Mesendoderm (in vitro differentiated cells): ENCODE measurements at regions not wholly inside any gene's neighbourhood (a gene's known extent, or its start where the extent isn't known, plus 50 kb on each side); places are given as distances from the start of the nearest gene placed in this dataset.
"Not testable (repeated sequence)": the region's sequence is repeated elsewhere in the genome, so short reads cannot be mapped to it uniquely, and the experiment has no call there.

ENCODE experiments used
- DNase-seq: peaks from one replicate; pipeline ENCODE4 v3.0.0; 2013
- H2AK5ac ChIP-seq: 2 replicates; pipeline ENCODE4 v1.6.1; 2013; ENCODE audit warnings: low read length, inconsistent platforms
- H2BK120ac ChIP-seq: 2 replicates; pipeline ENCODE4 v1.6.1; 2013; ENCODE audit warnings: low read depth, mild to moderate bottlenecking, low read length, moderate library complexity, mixed read lengths
- H2BK15ac ChIP-seq: replicated peaks from 2 replicates; pipeline ENCODE4 v1.6.1; 2013; ENCODE audit warnings: low read depth, mild to moderate bottlenecking, moderate library complexity
- H2BK5ac ChIP-seq: 2 replicates; pipeline ENCODE4 v1.6.1; 2013; ENCODE audit warnings: low read length, inconsistent platforms
- H3K18ac ChIP-seq: 2 replicates; pipeline ENCODE4 v1.6.1; 2013; ENCODE audit warnings: mild to moderate bottlenecking, low read length, mixed read lengths
- H3K23ac ChIP-seq: one replicate; pipeline ENCODE4 v1.6.1; 2013; ENCODE audit warnings: low read length
- H3K27ac ChIP-seq: 2 replicates; pipeline ENCODE4 v1.5.1; 2013; ENCODE audit warnings: low read depth, mild to moderate bottlenecking, inconsistent platforms, low read length, moderate library complexity
- H3K27me3 ChIP-seq: 2 replicates; pipeline ENCODE4 v1.6.1; 2013; ENCODE audit warnings: low read length, control low read depth, mild to moderate bottlenecking, inconsistent platforms; ENCODE audit not compliant: insufficient read depth, poor library complexity
- H3K36me3 ChIP-seq: 2 replicates; pipeline ENCODE4 v1.6.1; 2013; ENCODE audit warnings: low read length, inconsistent platforms; ENCODE audit not compliant: control insufficient read depth, insufficient read depth
- H3K4ac ChIP-seq: one replicate; pipeline ENCODE4 v1.6.1; 2013; ENCODE audit warnings: low read depth, mild to moderate bottlenecking, low read length, moderate library complexity
- H3K4me1 ChIP-seq: 2 replicates; pipeline ENCODE4 v1.6.1; 2013; ENCODE audit warnings: low read depth, low read length, inconsistent platforms; ENCODE audit not compliant: control insufficient read depth
- H3K4me2 ChIP-seq: 2 replicates; pipeline ENCODE4 v1.6.1; 2013; ENCODE audit warnings: low read length
- H3K4me3 ChIP-seq: 2 replicates; pipeline ENCODE4 v1.5.1; 2013; ENCODE audit warnings: mild to moderate bottlenecking, low read length
- H3K56ac ChIP-seq: one replicate; pipeline ENCODE4 v1.6.1; 2013; ENCODE audit warnings: low read length
- H3K79me1 ChIP-seq: 2 replicates; pipeline ENCODE4 v1.6.1; 2013; ENCODE audit warnings: low read length, inconsistent platforms
- H3K79me2 ChIP-seq: 2 replicates; pipeline ENCODE4 v1.6.1; 2013; ENCODE audit warnings: mild to moderate bottlenecking, low read length; ENCODE audit not compliant: control insufficient read depth, insufficient read depth
- H3K9ac ChIP-seq: 2 replicates; pipeline ENCODE4 v1.6.1; 2013; ENCODE audit warnings: low read length, inconsistent platforms
- H4K5ac ChIP-seq: one replicate; pipeline ENCODE4 v1.6.1; 2013; ENCODE audit warnings: low read length
- H4K8ac ChIP-seq: one replicate; pipeline ENCODE4 v1.6.1; 2013; ENCODE audit warnings: low read depth, mild to moderate bottlenecking, control low read depth, low read length, moderate library complexity
- WGBS: extraction: QIAGEN DNeasy Blood & Tissue Kit; methylation state at CpG from one replicate; pipeline ENCODE4 v1.1.7; 2013; ENCODE audit warnings: low lambda C conversion rate, missing lambda C conversion rate; ENCODE audit not compliant: insufficient coverage; ENCODE audit errors: extremely low coverage; 5-methylcytosine and 5-hydroxymethylcytosine counted together

DNA sequence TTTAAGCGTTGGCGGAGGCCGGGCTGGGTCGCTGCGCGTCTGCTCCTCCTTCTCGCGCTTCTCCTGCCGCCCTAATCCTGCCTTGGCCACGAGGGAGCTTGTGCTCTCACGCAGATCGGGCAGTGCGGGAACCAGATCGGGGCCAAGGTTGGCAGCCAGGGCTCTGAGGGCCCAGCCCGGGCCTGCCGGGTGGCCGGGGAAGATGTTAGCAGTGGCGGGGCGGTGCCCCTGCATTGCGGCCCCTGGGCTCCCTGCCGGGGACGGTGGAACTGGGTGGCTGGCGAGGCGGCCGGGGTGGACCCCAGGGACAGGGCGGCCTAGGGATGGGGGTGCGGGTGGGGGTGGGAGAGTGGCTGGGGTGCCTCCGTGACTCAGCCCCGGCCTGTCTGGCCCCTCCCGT is 297.4 kb downstream of the CACNA1B start:
- not testable (repeated sequence) for H3K4me3 ChIP-seq, H4K5ac ChIP-seq, H3K79me1 ChIP-seq, H4K8ac ChIP-seq, H3K4ac ChIP-seq, H2BK5ac ChIP-seq, H3K18ac ChIP-seq, H3K56ac ChIP-seq, DNase-seq, H2BK15ac ChIP-seq, H3K27ac ChIP-seq, H2AK5ac ChIP-seq, H3K4me2 ChIP-seq, H3K4me1 ChIP-seq, H2BK120ac ChIP-seq, H3K23ac ChIP-seq, H3K9ac ChIP-seq, H3K79me2 ChIP-seq, H3K36me3 ChIP-seq, H3K27me3 ChIP-seq
- no CpG with 5 or more reads among the region's 30 CpGs for WGBS

DNA sequence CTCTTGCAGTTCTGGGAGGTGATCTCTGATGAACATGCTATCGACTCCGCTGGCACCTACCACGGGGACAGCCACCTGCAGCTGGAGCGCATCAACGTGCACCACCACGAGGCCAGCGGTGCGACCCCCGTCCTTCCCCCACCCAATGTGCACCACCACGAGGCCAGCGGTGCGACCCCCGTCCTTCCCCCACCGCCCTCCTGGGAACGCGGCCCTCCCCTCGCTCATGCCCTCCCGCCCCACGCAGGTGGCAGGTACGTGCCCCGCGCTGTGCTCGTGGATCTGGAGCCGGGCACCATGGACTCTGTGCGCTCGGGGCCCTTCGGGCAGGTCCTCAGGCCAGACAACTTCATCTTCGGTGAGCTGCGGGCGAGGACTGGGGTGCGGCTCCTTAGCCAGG is 297.8 kb downstream of the CACNA1B start:
- not testable (repeated sequence) for H2BK5ac ChIP-seq, H2BK120ac ChIP-seq, H3K36me3 ChIP-seq, H4K5ac ChIP-seq, H3K27ac ChIP-seq, H3K18ac ChIP-seq, H3K4me3 ChIP-seq, H3K79me1 ChIP-seq, DNase-seq, H2BK15ac ChIP-seq, H3K27me3 ChIP-seq, H3K56ac ChIP-seq, H4K8ac ChIP-seq, H3K4me2 ChIP-seq, H3K4ac ChIP-seq, H3K23ac ChIP-seq, H3K9ac ChIP-seq, H3K4me1 ChIP-seq, H2AK5ac ChIP-seq, H3K79me2 ChIP-seq
- WGBS = no CpG with 5 or more reads among the region's 31 CpGs

DNA sequence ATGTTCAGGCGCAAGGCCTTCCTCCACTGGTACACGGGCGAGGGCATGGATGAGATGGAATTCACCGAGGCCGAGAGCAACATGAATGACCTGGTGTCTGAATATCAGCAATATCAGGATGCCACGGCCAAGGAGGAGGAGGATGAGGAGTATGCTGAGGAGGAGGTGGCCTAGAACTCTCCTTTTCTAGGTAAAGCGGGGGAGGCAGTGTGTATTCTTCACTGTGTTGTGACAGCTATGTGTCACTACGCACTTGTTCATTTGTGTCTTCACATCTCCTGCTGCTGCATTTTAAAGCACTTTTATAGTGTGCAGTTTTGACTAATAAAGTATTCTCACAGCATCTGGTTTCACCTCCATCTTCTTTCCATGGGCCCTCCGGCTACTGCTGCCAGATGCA is 299.5 kb downstream of the CACNA1B start:
- not testable (repeated sequence) for H3K18ac ChIP-seq, H3K56ac ChIP-seq, H4K8ac ChIP-seq, H2BK15ac ChIP-seq, H2BK5ac ChIP-seq, H3K4me2 ChIP-seq, H3K9ac ChIP-seq, H3K4ac ChIP-seq, DNase-seq, H3K27me3 ChIP-seq, H3K4me1 ChIP-seq, H3K79me1 ChIP-seq, H2BK120ac ChIP-seq, H3K4me3 ChIP-seq, H2AK5ac ChIP-seq, H4K5ac ChIP-seq, H3K36me3 ChIP-seq, H3K27ac ChIP-seq, H3K23ac ChIP-seq, H3K79me2 ChIP-seq
- no CpG with 5 or more reads among the region's 9 CpGs for WGBS

DNA sequence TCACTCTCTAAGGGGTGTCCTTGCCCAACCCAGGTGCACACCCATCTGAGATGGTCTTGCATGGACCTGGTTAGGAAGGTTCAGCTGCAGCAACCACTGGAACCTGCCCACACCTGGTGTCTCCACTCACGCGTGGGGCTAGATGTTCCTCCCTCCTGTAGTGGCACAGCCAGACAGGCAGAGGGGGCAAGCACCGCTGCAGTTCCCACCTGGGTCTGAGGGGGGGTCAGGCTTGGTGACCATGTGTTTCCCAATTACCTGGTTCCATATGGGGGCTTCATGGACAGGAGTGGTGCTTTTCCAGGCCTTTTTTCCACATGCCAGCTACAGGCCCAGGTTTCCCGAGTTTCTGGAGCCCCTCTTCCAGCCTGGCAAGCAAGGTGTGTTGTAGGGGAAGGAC is 301.4 kb downstream of the CACNA1B start:
- WGBS = no CpG with 5 or more reads among the region's 4 CpGs
- H3K4me2 ChIP-seq, H2BK120ac ChIP-seq, H4K5ac ChIP-seq, H3K18ac ChIP-seq, H4K8ac ChIP-seq, H3K4me1 ChIP-seq, H2AK5ac ChIP-seq, H3K79me1 ChIP-seq, H3K4me3 ChIP-seq, H3K27ac ChIP-seq, H3K9ac ChIP-seq, H2BK5ac ChIP-seq, H3K56ac ChIP-seq, H3K27me3 ChIP-seq, H3K4ac ChIP-seq, H3K36me3 ChIP-seq, H3K23ac ChIP-seq, H2BK15ac ChIP-seq, H3K79me2 ChIP-seq: not testable (repeated sequence)
- peak; percentile 5 for DNase-seq

DNA sequence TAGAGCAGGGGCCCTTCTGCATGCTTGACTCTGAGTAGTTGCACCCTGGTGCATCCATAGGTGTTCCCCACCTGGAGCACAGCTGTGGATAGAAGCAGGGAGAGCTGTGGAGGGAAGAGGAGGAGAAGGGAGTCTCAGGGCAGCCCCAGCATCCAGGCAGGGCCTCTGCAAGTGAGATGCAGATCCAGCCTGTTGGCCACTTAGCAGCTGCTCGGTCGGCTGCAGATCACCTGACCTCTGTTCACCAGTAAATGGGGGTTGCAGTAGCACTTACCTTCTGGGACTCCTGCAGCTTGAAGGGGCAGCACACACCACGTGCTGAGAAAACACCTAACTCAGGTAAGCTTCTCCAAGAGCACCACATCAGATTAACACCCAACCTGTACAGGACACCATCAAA is 302.1 kb downstream of the CACNA1B start:
- H3K27me3 ChIP-seq, H3K36me3 ChIP-seq, H3K4me1 ChIP-seq, H3K4me3 ChIP-seq, H3K4me2 ChIP-seq, H2BK120ac ChIP-seq, H2BK15ac ChIP-seq, H3K18ac ChIP-seq, H3K4ac ChIP-seq, H3K27ac ChIP-seq, H3K79me2 ChIP-seq, H3K79me1 ChIP-seq, H4K5ac ChIP-seq, H4K8ac ChIP-seq, H3K23ac ChIP-seq, H2AK5ac ChIP-seq, H2BK5ac ChIP-seq, DNase-seq, H3K56ac ChIP-seq, H3K9ac ChIP-seq: not testable (repeated sequence)
- no CpG with 5 or more reads among the region's 3 CpGs for WGBS

DNA sequence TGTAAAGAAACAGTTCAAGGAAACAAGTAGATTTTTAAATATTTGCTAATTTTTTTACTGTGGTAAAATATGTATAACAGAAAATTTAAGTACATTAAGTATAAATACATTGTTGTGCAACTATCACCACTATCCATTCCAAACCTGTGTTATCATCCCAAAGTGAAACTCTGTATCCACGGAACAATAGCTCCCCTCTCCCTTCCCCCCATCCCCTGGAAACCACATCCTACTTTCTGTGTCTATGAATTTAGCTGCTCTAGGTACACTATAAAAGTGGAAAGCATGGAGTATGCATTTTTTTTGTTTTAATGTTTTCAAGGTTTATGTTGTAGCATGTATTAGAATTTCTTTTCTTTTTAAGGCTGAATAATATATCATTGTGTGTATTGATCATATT is 304.4 kb downstream of the CACNA1B start:
- not testable (repeated sequence) for H3K27me3 ChIP-seq, H3K56ac ChIP-seq, H3K23ac ChIP-seq, H2AK5ac ChIP-seq, H4K5ac ChIP-seq, H3K18ac ChIP-seq, DNase-seq, H3K4me3 ChIP-seq, H3K9ac ChIP-seq, H4K8ac ChIP-seq, H3K4ac ChIP-seq, H3K27ac ChIP-seq, H3K79me2 ChIP-seq, H3K79me1 ChIP-seq, H3K36me3 ChIP-seq, H3K4me2 ChIP-seq, H2BK120ac ChIP-seq, H2BK15ac ChIP-seq, H2BK5ac ChIP-seq, H3K4me1 ChIP-seq
- WGBS = no CpG with 5 or more reads among the region's 1 CpG
